ENCODE measurements at regions not wholly inside any gene's neighbourhood (a gene's known extent, or its start where the extent isn't known, plus 50 kb on each side); places are given as distances from the start of the nearest gene placed in this dataset.

DNA sequence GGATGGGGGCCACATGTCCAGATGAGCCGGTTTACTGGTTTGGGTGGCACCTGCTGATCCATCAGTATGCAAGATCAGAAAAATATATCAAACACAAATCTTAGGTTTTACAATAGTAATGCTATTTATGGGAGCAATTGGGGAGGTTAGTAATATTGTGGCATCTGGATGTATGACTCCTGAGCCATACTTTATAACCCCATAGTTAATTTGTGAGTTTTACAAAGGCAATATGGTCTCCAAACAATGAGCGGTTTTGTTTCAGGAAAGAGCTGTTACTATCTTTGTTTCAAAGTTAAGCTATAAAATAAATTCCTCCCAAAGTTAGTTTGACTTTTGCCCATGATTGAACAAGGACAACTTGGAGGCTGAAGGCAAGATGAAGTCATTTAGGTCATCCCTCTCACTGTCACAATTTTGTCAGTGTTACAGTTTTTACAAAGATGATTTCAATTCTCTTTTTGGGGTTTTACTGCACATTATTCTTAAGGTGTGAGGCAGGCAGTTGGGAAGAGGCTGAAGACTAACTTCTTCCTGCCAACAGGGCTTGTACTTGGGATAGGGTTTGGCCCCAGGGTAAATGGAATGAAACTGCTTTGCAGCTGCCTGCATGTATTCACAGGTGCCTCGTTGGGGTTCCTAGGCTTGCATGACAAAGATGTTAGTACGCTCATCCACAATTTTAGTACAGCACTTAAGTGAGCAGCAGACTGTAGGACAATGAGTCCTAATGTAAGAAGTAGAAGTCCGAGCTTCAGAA, 296.6 kb upstream of the NDN start:
- Histone ChIP-seq H3K27me3 (no peaks in the 10 kb centered on the region), H3K4me1 (no peaks in the 10 kb centered on the region), H3K9me3 (peaks cover 4% of the 10 kb centered on the region), H3K36me3 (no peaks in the 10 kb centered on the region), H3K4me3 (no peak overlapping the region), H3K27ac (no peak overlapping the region)
- DNase-seq (ENCODE audit: low spot score in 2 of 2), result no peak
- 55% methylated on average over 5 of the region's 5 CpGs for WGBS
- TF ChIP-seq POLR2AphosphoS5 (IDR thresholded peaks at IDR 0.05) (no peak), POLR2A (IDR thresholded peaks at IDR 0.05) (no peak), EP300 (IDR thresholded peaks at IDR 0.05) (no peak)
- TF ChIP-seq, protein P1, sequence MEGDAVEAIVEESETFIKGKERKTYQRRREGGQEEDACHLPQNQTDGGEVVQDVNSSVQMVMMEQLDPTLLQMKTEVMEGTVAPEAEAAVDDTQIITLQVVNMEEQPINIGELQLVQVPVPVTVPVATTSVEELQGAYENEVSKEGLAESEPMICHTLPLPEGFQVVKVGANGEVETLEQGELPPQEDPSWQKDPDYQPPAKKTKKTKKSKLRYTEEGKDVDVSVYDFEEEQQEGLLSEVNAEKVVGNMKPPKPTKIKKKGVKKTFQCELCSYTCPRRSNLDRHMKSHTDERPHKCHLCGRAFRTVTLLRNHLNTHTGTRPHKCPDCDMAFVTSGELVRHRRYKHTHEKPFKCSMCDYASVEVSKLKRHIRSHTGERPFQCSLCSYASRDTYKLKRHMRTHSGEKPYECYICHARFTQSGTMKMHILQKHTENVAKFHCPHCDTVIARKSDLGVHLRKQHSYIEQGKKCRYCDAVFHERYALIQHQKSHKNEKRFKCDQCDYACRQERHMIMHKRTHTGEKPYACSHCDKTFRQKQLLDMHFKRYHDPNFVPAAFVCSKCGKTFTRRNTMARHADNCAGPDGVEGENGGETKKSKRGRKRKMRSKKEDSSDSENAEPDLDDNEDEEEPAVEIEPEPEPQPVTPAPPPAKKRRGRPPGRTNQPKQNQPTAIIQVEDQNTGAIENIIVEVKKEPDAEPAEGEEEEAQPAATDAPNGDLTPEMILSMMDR (IDR thresholded peaks at IDR 0.05), result no peak

DNA sequence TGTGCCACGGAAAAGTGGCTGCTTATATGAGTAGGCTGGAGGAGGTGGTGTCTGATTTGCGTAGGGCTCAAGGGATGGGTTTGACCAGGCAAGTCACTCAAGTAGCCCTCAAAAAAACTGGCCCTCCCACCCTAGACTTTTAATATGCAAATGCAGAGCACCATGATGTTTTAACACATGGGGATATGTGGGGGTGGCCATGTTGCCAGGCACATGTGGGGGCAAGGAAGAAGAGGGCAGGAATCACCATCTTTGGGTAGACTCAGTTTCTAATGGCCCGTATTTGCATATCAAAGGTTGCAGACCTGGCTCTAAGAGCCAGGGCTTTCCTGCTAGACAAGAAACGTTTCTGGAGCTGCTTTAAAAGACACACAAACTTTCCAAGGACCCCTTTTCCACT, 307.2 kb upstream of the NDN start:
- WGBS, result 72% methylated on average over 4 of the region's 4 CpGs
- Histone ChIP-seq H3K9me3 (peaks cover 29% of the 10 kb centered on the region), H3K4me3 (no peak overlapping the region), H3K27ac (no peak overlapping the region), H3K36me3 (no peaks in the 10 kb centered on the region), H3K4me1 (no peaks in the 10 kb centered on the region), H3K27me3 (no peaks in the 10 kb centered on the region)
- DNase-seq (ENCODE audit: low spot score in 2 of 2), result no peak
- TF ChIP-seq POLR2AphosphoS5 (IDR thresholded peaks at IDR 0.05) (no peak), POLR2A (IDR thresholded peaks at IDR 0.05) (no peak), EP300 (IDR thresholded peaks at IDR 0.05) (no peak)
- TF ChIP-seq, protein P1 (IDR thresholded peaks at IDR 0.05), result no peak

DNA sequence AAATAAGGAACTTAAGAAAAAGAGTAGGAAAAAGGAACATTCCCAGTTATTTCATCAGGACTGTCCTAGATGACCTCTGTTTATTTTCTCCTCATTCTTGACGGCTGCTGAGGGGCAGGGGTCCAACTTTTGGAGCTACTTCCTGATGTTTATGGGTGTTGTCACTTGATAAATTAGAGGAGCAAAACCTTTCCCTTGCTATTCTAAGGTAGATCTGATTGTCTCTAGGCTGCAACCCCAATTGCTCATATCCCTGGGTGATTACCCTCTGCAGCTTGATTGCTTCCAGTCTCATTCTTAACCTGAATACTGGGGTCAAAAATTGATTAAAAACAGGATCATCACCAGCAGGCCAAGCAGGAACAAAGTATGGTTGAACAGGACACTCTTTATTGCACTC, 311.0 kb upstream of the NDN start:
- Histone ChIP-seq H3K9me3 (peaks cover 29% of the 10 kb centered on the region), H3K36me3 (no peaks in the 10 kb centered on the region), H3K4me1 (no peaks in the 10 kb centered on the region), H3K27me3 (no peaks in the 10 kb centered on the region), H3K27ac (no peak overlapping the region), H3K4me3 (no peak overlapping the region)
- DNase-seq (ENCODE audit: low spot score in 2 of 2), result no peak
- 39% methylated on average over 1 of the region's 1 CpG for WGBS
- TF ChIP-seq POLR2A (IDR thresholded peaks at IDR 0.05) (no peak), POLR2AphosphoS5 (IDR thresholded peaks at IDR 0.05) (no peak), EP300 (IDR thresholded peaks at IDR 0.05) (no peak)
- TF ChIP-seq, protein P1 (IDR thresholded peaks at IDR 0.05), result no peak

DNA sequence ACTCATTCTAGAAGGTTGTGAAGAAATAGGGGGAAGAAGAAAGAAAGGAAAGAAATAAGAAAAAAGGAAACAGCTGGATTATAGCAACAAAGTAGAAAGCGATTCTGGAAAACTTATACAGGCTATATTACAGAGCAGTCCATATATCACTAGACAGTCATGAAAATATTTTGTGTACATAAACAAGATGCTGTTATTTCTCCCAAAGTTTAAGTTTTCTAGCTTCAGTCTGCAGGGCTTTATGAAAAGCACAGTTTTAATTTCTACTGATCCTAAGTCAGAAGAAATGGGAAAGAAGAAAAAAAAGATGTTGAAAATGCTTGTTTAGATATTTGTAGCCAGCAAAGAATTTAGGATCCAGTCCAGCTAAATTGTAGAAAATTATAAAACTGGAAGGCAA, 321.4 kb upstream of the NDN start:
- no peaks in the 10 kb centered on the region for H3K9me3 ChIP-seq
- H3K27ac ChIP-seq, result no peak overlapping the region
- H3K4me3 ChIP-seq, result no peak overlapping the region
- no peaks in the 10 kb centered on the region for H3K4me1 ChIP-seq
- no peak for DNase-seq (ENCODE audit: low spot score in 2 of 2)
- H3K36me3 ChIP-seq, result no peaks in the 10 kb centered on the region
- WGBS, result 62% methylated on average over 1 of the region's 1 CpG
- TF ChIP-seq POLR2AphosphoS5 (IDR thresholded peaks at IDR 0.05), result no peak
- TF ChIP-seq, protein P1 (IDR thresholded peaks at IDR 0.05), result no peak
- no peaks in the 10 kb centered on the region for H3K27me3 ChIP-seq

DNA sequence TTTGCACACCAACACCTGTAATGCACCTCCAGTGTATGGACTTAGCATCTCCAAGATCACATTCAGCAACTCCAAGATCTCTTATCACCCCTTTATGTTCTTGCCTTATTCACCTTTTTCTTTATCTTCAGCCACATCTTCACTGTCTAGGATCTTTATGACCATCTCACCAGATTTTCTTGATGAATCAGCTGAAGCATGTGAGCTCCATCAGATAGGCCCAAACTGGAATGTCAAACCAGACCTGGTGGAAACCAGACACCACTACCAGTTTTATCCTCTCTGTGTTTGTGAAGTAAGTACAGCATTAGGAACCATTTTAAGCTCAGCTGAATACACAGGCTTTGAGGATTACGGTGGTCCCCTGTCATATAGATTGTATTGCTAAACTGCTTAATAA, 330.4 kb upstream of the NDN start:
- Histone ChIP-seq H3K4me3 (no peak overlapping the region), H3K9me3 (no peaks in the 10 kb centered on the region), H3K27ac (no peak overlapping the region), H3K4me1 (no peaks in the 10 kb centered on the region), H3K27me3 (no peaks in the 10 kb centered on the region), H3K36me3 (no peaks in the 10 kb centered on the region)
- 78% methylated on average over 1 of the region's 1 CpG for WGBS
- TF ChIP-seq EP300 (IDR thresholded peaks at IDR 0.05), result no peak
- TF ChIP-seq POLR2A (IDR thresholded peaks at IDR 0.05), result no peak
- no peak for TF ChIP-seq POLR2AphosphoS5 (IDR thresholded peaks at IDR 0.05)
- TF ChIP-seq, protein P1 (IDR thresholded peaks at IDR 0.05), result no peak
- DNase-seq (ENCODE audit: low spot score in 2 of 2), result no peak
